Calu3 (cell line): ENCODE measurements at regions not wholly inside any gene's neighbourhood (a gene's known extent, or its start where the extent isn't known, plus 50 kb on each side); places are given as distances from the start of the nearest gene placed in this dataset.

Experiments
- BruUV-seq: library from RNA; stranded (reverse); fragments of 400-500 nt; replicated peaks from 2 replicates; lab custom pipeline; 2021; lab: Mats Ljungman, UMichigan
- CTCF ChIA-PET: fragments of 300-600 bp; sonication (Branson Sonifier 250); formaldehyde crosslinking; loops from one replicate; lab custom pipeline; 2022; ENCODE audit warnings: antibody characterized with exemption; lab: Charles Lee
- DNase-seq: peaks from one replicate; pipeline ENCODE4 v3.0.0; 2022
- H3K27ac Mint-ChIP-seq: one replicate; pipeline ENCODE4 v1.8.0; 2022; ENCODE audit warnings: mixed read lengths; ENCODE audit not compliant: unreplicated experiment
- H3K27me3 Mint-ChIP-seq: one replicate; pipeline ENCODE4 v1.8.0; 2022; ENCODE audit warnings: mixed read lengths; ENCODE audit not compliant: unreplicated experiment
- H3K36me3 Mint-ChIP-seq: one replicate; pipeline ENCODE4 v1.8.0; 2022; ENCODE audit warnings: mild to moderate bottlenecking, moderate library complexity, mixed read lengths; ENCODE audit not compliant: insufficient read depth, unreplicated experiment
- H3K4me1 Mint-ChIP-seq: one replicate; pipeline ENCODE4 v1.8.0; 2022; ENCODE audit warnings: mild to moderate bottlenecking, low read depth, mixed read lengths; ENCODE audit not compliant: unreplicated experiment
- H3K4me3 Mint-ChIP-seq: one replicate; pipeline ENCODE4 v1.8.0; 2022; ENCODE audit warnings: mild to moderate bottlenecking, low read depth, moderate library complexity, mixed read lengths; ENCODE audit not compliant: unreplicated experiment
- H3K9me3 Mint-ChIP-seq: one replicate; pipeline ENCODE4 v1.8.0; 2022; ENCODE audit warnings: low read depth, mixed read lengths; ENCODE audit not compliant: unreplicated experiment
- CTCF ChIP-seq: fragments of 200-600 bp; IDR thresholded peaks from one replicate; pipeline ENCODE4 v1.8.0; 2022; ENCODE audit warnings: antibody characterized with exemption; ENCODE audit not compliant: unreplicated experiment
- intact Hi-C: fragments of 100-400 bp; cut with micrococcal nuclease; formaldehyde crosslinking; loops from one replicate; pipeline ENCODE4 v1.10.0; 2022; ENCODE audit not compliant: unreplicated experiment

GRCh38 chr13:50196118-50196517 is 180.9 kb downstream of the KCNRG start:
- TF ChIP-seq CTCF: no peak
- H3K9me3 Mint-ChIP-seq: no peaks in the 10 kb centered on the region
- no peak overlapping the region for H3K4me3 Mint-ChIP-seq
- BruUV-seq: no TSS peak
- H3K27ac Mint-ChIP-seq: no peak overlapping the region
- no peak for DNase-seq
- no peaks in the 10 kb centered on the region for H3K27me3 Mint-ChIP-seq
- H3K36me3 Mint-ChIP-seq: no peaks in the 10 kb centered on the region
- CTCF ChIA-PET: no interaction called here
- intact Hi-C loops: no loop called here
- H3K4me1 Mint-ChIP-seq: peaks cover 25% of the 10 kb centered on the region

GRCh38 chr13:50197705-50198104 is 182.5 kb downstream of the KCNRG start:
- BruUV-seq: no TSS peak
- CTCF ChIA-PET: no interaction called here
- intact Hi-C loops: no loop called here
- Mint-ChIP-seq H3K4me1 (peaks cover 10% of the 10 kb centered on the region), H3K4me3 (no peak overlapping the region), H3K27me3 (no peaks in the 10 kb centered on the region), H3K9me3 (no peaks in the 10 kb centered on the region), H3K36me3 (no peaks in the 10 kb centered on the region), H3K27ac (no peak overlapping the region)
- no peak for TF ChIP-seq CTCF
- no peak for DNase-seq

GRCh38 chr13:50198508-50198907 is 183.3 kb downstream of the KCNRG start:
- H3K27me3 Mint-ChIP-seq: no peaks in the 10 kb centered on the region
- no peaks in the 10 kb centered on the region for H3K36me3 Mint-ChIP-seq
- H3K4me3 Mint-ChIP-seq: no peak overlapping the region
- H3K4me1 Mint-ChIP-seq: peaks cover 10% of the 10 kb centered on the region
- no peak for TF ChIP-seq CTCF
- H3K9me3 Mint-ChIP-seq: no peaks in the 10 kb centered on the region
- intact Hi-C loops: no loop called here
- no TSS peak for BruUV-seq
- DNase-seq: no peak
- CTCF ChIA-PET: no interaction called here
- no peak overlapping the region for H3K27ac Mint-ChIP-seq

- CTCF ChIA-PET: no interaction called here
- H3K9me3 Mint-ChIP-seq: no peaks in the 10 kb centered on the region
- H3K4me3 Mint-ChIP-seq: no peak overlapping the region
These were observed 185.3 kb downstream of the KCNRG start for GRCh38 chr13:50200569-50200968.

More at GRCh38 chr13:50200569-50200968, 185.3 kb downstream of the KCNRG start:
- TF ChIP-seq CTCF: no peak
- intact Hi-C loops: no loop called here
- Mint-ChIP-seq H3K36me3 (no peaks in the 10 kb centered on the region), H3K27ac (no peak overlapping the region), H3K4me1 (peaks cover 10% of the 10 kb centered on the region), H3K27me3 (no peaks in the 10 kb centered on the region)
- BruUV-seq: no TSS peak
- no peak for DNase-seq
